ENCODE measurements at regions not wholly inside any gene's neighbourhood (a gene's known extent, or its start where the extent isn't known, plus 50 kb on each side); places are given as distances from the start of the nearest gene placed in this dataset.
A peak's percentile ranks its signal among the peaks of the same experiment; 100 is the strongest.

- DNase-seq (ENCODE audit: low read depth), result peak; percentile 23
Observed at GRCh38 chr7:131897016-131897789, 340.8 kb upstream of the PODXL start.

- DNase-seq (ENCODE audit: low read depth), result no peak
Observed at GRCh38 chr7:131896165-131896863, 339.9 kb upstream of the PODXL start.

GRCh38 chr7:131895541-131896164 lies 339.2 kb upstream of the PODXL start:
- peak; percentile 73 for DNase-seq (ENCODE audit: low read depth)

GRCh38 chr7:131893631-131894340 lies 337.4 kb upstream of the PODXL start:
- no peak for DNase-seq (ENCODE audit: low read depth)

- no peak for DNase-seq (ENCODE audit: low read depth)
Observed at GRCh38 chr7:131890176-131890575, 333.7 kb upstream of the PODXL start.

- DNase-seq (ENCODE audit: low read depth), result no peak
Observed at GRCh38 chr7:131889572-131890150, 333.2 kb upstream of the PODXL start.

GRCh38 chr7:131883769-131884168 lies 327.3 kb upstream of the PODXL start:
- DNase-seq (ENCODE audit: low read depth), result no peak

- no peak for DNase-seq (ENCODE audit: low read depth)
Observed at GRCh38 chr7:131883196-131883595, 326.8 kb upstream of the PODXL start.

GRCh38 chr7:131882321-131882720 lies 325.9 kb upstream of the PODXL start:
- DNase-seq (ENCODE audit: low read depth), result no peak

- no peak for DNase-seq (ENCODE audit: low read depth)
Observed at GRCh38 chr7:131880078-131880477, 323.6 kb upstream of the PODXL start.

- no peak for DNase-seq (ENCODE audit: low read depth)
Observed at GRCh38 chr7:131879424-131879823, 323.0 kb upstream of the PODXL start.

GRCh38 chr7:131878777-131879176 lies 322.3 kb upstream of the PODXL start:
- DNase-seq (ENCODE audit: low read depth), result no peak

GRCh38 chr7:131873581-131873980 lies 317.2 kb upstream of the PODXL start:
- no peak for DNase-seq (ENCODE audit: low read depth)

GRCh38 chr7:131869986-131870385 lies 313.6 kb upstream of the PODXL start:
- no peak for DNase-seq (ENCODE audit: low read depth)

- DNase-seq (ENCODE audit: low read depth), result no peak
Observed at GRCh38 chr7:131869169-131869844, 312.9 kb upstream of the PODXL start.

GRCh38 chr7:131867461-131867860 lies 311.0 kb upstream of the PODXL start:
- DNase-seq (ENCODE audit: low read depth), result no peak

GRCh38 chr7:131865911-131866310 lies 309.5 kb upstream of the PODXL start:
- no peak for DNase-seq (ENCODE audit: low read depth)

GRCh38 chr7:131861620-131862346 lies 305.4 kb upstream of the PODXL start:
- DNase-seq (ENCODE audit: low read depth), result peak; percentile 30

GRCh38 chr7:131859147-131859821 lies 302.9 kb upstream of the PODXL start:
- peak; percentile 59 for DNase-seq (ENCODE audit: low read depth)

GRCh38 chr7:131858611-131859010 lies 302.2 kb upstream of the PODXL start:
- no peak for DNase-seq (ENCODE audit: low read depth)
